ENCODE measurements at regions not wholly inside any gene's neighbourhood (a gene's known extent, or its start where the extent isn't known, plus 50 kb on each side); places are given as distances from the start of the nearest gene placed in this dataset.

DNA sequence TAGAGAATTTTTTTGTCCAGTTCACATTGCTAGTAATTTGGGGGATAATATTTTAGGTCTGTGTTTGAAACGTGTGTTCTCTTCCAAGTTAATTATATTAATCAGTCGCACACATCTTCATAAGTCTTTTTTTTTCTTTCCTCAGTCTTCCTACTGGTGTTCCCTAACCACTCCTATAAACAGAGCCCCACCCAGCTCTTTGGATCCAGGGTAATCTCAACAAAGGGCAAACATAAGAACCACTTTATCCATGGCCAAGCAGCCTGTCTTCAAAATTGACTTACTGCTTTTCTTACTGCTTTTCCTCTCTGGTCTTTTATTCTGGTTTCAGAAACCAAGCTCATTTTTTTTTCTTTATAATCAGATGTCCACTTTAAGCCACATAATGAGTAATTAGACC is 266.8 kb upstream of the NECTIN3 start:
- DNase-seq (ENCODE audit: low read depth in 3 of 3): no peak

DNA sequence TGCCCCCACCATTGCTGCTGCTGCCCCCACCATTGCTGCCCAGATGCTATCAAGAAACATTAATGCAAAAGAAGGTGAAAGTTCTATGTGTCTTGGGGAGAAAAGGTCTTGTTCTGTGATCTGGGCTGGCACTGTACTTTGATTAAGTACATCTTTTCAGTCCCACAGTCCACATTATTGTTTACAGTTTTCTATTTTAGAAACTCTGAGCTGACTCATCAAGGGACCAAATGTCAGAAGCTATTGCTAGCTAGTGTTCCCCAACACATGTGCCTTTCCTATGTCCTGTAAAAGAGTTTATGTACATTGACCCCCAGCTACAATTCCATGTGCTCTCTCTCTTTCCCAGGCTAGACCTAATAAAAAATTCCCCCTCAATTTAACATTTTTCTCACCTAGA is 264.7 kb upstream of the NECTIN3 start:
- DNase-seq (ENCODE audit: low read depth in 3 of 3): no peak

DNA sequence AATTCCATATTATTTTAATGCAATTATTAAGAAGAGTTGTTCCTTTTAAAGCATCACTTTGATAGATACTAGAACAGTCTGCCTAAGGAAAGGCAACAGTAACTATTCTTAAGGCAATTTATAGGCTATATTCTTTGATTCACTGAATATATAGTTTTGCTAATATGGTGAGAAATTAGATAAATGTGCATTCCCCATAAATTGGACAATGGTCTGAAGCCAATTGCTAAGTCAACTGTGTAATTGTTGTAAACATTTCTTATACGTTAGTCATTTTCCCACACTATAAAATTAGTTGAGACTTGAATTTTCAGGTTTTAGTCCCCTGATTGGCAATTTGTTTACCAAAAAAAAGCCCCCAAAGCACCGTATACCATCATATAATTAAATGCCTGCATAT is 263.0 kb upstream of the NECTIN3 start:
- no peak for DNase-seq (ENCODE audit: low read depth in 3 of 3)

DNA sequence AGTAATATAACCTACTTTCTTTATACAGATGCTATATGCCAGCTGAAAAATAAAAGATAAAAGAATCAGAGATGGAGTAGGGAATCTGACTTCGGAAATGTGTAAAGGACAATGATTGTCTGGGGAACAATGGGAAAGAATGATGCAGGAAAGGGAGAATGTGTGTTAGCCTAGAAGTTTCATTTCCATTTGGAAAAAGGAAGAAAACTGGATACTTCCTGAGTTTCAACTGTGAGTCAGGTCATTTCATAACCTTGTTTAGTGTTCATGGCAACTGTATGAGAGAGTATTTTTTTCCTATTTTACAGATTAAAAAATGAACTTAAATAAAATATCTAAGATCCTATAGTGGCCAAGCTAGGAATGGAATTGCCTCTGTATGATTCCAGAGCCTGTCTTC is 261.3 kb upstream of the NECTIN3 start:
- DNase-seq (ENCODE audit: low read depth in 3 of 3): no peak

DNA sequence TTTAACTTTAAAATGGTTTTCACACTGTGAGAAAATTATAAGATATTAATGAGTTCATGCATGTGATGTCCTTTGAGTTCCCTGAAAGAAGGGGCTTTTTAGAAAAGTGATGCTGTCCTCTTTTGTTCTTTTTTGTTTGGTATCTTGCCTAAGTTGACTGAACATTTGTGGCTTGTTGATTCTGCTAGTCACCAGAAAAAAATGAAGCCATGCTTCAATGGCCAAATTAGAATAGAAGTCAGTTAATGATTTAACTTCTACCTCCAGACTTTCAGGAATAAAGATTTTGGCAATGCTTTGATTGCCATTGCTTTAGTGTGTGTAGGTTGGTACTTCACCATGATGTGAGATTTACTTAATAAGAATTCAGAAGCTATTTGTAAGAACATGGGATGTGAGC is 260.6 kb upstream of the NECTIN3 start:
- DNase-seq (ENCODE audit: low read depth in 3 of 3): no peak

DNA sequence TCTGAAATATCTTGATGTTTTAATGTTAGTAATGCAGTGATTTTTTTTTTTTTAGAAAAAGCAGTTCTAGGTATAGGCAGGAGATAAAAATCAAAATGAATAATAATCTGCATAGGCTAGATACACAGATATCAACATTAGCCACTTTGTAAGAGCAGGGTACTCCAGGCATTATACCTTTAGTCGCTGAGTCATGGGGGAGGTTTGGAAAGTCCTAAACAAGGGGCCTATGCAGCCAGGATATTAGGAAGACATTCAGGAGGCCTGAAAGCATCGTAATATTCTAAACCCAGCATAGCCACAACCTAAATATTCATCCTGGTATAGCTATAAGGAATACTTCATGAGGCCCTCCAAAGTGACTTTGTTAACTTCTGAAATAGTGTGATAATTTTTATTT is 258.1 kb upstream of the NECTIN3 start:
- DNase-seq (ENCODE audit: low read depth in 3 of 3): no peak

DNA sequence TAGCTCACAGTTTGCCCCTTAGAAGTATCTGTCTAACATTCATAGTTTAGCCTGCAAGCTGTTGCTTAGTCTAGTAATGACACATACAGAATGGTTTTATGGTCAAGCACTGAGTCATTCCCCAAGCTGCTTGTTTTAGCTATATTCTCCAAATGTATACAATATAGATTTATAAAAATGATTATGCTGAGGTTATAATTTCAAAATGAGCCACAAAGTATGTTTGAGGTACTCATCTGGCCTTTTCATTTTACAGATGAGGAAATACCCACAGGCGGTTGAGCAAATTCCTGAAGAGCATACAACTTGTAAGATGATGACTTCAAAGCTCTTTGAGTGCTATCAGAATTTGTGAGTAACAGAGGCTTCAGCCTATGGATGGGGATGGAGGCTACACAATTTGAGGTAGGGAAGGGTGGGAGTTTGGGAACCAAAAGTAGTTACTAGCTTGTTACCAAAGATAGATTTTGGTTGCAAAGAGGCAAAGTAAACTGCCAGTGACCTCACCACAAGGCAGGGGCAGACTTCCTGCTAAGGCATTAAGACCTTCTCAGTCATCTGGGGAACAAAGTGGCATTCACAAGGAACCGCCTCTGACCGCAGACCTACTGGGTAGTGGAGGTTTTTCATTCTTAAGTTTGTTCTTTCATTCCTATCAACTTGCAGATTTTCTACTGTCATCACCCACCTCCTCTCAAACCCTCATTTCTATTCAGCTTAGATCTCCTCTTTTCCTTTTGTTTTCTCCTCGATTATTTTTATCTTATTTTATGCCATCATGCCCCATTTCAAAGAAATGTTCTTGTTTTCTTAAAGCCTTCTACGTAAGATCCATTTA is 257.2 kb upstream of the NECTIN3 start:
- DNase-seq (ENCODE audit: low read depth in 3 of 3): peak in 2 of 3 experiments; percentile 1 to 9

DNA sequence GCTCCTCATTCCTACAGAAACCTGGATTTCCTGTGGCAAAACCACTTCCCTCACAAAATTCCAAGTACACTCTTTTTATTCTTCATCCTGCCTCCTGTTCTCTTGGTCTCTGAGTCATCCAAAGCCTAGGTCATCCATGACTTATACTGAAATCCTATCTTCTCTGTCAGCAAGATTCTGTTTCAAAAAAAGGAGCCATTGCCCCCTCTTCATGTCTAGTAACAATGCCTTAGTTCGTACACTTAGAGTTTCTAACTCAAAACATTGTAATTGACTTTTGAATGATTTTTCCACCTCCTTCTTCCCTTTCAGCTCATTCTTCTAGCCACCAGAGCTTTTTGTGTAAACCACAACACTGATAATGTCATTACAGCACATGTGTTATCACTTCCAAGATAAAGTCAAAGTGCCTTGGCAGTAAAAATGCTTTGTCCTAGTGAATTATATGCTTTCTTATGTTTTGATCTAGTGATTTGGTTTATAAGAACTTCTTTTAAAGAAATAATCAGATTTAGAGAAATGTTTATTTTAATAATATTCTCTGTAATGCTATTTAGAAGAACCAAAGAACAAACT is 256.5 kb upstream of the NECTIN3 start:
- DNase-seq (ENCODE audit: low read depth in 3 of 3): no peak

DNA sequence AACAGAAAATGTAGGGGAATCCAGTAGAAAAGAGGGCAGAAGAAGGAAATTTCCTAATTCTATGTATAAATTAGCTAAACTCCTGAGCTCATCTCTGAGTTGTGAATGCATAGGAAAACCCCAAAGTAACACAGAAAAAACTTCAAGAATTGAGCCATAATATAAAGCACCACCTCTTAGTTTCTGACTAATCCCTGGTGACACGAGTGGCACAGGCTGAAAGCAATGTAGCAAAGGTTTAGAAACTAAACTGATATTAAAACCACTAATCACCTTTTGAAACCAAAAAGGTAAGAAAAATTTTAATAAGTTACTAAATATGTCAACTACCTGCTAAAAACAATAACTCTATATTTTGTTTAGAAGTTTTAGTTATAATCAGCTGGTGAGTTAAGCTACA is 255.6 kb upstream of the NECTIN3 start:
- DNase-seq (ENCODE audit: low read depth in 3 of 3): no peak

DNA sequence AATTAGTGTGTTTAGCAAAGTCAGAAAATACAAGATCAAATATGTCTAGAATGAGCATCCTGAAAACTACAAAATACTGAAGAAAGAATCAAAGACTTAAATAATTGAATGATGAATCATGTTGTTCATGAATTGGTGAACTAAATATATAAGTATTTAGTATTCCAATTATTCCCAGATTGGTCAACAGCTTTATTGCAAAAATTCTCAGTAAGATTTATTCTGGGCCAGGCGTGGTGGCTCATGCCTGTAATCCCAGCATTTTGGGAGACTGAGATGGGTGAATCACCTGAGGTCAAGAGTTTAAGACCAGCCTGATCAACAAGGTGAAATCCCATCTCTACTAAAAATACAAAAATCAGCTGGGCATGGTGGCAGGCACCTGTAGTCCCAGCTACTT is 250.0 kb upstream of the NECTIN3 start:
- no peak for DNase-seq (ENCODE audit: low read depth in 3 of 3)

DNA sequence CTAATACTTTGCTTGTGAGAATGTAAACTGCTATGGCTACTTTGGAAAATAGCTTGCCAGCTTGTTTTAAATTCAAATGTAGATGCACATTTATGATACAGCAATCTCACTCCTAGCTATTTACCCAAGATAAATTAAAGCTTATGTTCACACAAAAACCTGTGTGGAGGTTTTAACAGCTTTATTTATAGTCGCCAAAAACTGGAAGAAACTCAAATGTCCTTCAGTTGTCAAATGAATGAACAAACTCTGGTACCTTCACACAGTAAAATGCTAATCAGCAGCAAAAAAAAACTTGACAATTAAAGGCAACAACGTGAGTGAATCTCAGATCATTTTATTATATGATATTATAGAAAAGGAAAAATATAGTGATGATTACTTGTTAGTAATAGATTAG is 248.6 kb upstream of the NECTIN3 start:
- no peak for DNase-seq (ENCODE audit: low read depth in 3 of 3)

DNA sequence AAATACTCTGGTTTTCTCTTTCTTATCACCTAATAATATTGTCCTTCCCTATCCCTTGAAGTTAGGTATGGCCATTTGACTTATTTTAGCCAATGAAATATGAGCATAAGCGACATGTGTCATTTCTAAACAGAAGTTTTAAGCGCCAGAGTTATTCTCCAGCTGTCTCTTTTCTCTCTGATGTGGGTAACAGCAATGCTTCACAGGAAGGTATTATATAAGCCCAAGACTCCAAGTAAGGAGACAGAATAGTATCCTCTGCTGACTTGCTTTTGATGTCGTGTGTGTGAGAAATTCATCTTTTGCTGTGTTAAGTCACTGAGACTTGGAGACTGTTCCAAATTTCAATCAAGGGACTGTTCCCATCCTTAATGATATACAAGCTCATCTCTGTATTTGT is 224.6 kb upstream of the NECTIN3 start:
- DNase-seq (ENCODE audit: low read depth in 3 of 3): no peak

DNA sequence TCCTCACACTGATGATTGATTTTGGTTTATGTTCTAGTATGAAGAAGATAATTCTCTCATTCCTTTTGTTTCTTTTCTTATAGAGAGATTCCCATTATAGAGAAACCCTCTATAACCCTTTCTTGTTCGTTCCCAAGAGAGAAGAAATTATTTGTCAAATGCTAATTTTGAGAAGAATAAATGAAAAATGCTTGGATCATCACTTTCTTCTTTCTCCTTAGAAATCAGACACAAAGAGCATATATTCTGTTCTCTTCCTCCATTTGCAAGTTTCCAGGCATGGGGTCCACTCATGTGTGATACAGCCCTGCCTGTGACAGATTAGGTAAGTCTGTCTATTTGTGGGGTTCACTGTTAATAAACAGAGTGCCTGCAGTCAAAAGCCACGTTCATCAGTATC is 222.6 kb upstream of the NECTIN3 start:
- DNase-seq (ENCODE audit: low read depth in 3 of 3): no peak

DNA sequence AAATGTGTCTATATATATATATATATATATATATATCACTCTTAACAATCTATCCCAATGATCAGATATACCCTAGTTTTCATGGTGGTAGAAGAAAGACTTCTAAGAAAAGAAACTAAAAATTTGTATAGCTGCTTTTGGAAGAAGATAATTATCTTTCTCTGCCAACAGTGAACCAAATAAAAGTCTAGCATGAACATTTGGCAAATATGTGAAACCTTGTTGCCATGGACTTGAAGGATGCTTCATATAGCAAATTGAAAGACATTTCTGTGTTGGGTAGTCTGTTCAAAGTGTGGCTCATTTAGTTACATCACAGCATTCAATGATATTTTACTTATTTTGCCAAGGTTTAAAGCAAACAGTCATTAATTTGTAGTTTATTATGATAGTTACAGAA is 219.9 kb upstream of the NECTIN3 start:
- DNase-seq (ENCODE audit: low read depth in 3 of 3): no peak

DNA sequence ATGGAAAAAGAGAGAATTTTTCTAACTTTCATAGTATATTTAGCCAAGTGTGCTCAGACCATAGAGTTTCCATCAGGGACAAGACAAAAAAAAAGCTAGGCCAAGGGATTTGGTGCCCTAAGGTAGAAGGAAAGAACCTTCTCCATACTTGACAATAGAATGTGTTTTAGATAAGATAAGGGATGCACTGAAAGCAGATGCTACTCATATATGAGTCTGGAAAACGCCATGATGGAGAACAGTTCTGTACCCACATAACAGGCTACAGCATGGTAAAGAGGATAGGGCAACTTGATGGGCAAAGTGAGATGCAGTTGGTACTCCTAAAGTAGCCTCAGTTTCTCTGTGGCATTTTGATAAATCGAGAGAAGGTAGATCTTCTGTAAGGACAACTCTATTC is 216.4 kb upstream of the NECTIN3 start:
- DNase-seq (ENCODE audit: low read depth in 3 of 3): no peak

DNA sequence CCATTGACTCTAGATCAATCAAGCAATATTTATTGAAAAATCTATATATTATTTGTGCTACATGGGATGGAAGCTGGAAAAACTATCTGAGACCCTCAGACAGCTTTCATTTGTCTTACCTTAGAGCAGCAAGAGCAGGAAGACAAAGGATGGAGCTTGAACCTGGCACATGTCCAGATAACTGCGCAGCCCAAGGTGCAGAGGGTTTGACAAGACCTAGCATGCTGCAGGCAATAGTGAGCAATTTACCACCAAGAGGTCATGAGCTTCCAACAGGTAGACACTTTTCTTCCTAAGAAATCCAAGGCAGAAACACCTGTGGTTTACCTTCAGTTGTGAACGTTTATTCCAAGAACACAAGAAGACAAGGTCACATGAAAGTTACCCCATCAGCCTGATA is 214.7 kb upstream of the NECTIN3 start:
- DNase-seq (ENCODE audit: low read depth in 3 of 3): no peak

DNA sequence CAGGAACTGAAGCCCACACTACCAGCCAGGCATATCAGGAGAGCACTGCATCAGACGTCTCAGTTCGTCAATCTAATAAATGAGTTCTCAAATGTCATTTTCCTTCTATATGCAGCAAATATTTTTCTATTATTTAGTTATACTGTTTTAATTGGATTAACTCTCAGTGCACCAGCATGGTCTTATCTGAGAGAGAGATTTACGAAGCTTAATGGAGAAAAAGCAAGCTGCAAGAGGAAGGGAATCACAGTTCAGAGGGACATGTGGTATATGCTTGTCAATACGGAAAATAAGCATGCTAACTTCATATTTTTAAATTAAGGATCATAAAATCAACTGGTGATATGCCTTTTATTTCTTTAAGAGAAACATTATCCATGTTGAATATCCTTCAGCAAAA is 213.1 kb upstream of the NECTIN3 start:
- DNase-seq (ENCODE audit: low read depth in 3 of 3): no peak

DNA sequence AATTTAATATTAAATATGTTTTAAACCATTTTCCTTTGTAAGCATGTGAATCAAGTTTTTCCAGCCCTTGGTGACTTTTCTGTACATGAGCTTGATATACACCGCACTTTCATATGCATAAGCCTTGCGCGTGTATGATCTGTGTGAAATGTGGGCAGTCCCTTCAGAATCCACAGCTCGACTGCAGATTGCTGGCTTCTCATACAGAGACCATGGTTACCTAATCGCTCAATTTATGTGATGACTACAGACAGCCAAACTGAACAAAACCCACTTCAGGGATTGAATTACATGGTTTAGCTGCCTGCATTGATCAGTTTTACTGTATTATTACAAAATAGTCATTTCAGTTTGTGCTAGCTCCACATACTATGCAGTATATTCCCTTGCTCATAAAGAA is 212.3 kb upstream of the NECTIN3 start:
- no peak for DNase-seq (ENCODE audit: low read depth in 3 of 3)

DNA sequence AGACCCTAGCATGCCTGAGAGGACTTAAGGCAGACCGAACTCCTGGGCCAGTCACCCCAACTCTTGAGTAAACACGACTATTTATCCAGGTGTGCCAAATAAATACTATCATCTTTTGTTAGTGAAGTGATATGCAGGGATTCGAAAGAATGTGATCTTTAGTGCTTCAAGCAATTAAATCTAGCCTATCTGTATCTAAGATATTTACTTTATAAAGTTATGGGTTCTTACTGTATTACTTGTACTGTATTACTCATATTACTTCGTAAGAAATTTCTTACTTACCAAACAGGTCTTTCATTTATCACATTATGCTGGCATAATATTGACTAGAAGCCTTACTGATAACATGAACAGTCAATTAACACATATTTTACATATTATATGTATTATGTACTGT is 211.6 kb upstream of the NECTIN3 start:
- no peak for DNase-seq (ENCODE audit: low read depth in 3 of 3)

DNA sequence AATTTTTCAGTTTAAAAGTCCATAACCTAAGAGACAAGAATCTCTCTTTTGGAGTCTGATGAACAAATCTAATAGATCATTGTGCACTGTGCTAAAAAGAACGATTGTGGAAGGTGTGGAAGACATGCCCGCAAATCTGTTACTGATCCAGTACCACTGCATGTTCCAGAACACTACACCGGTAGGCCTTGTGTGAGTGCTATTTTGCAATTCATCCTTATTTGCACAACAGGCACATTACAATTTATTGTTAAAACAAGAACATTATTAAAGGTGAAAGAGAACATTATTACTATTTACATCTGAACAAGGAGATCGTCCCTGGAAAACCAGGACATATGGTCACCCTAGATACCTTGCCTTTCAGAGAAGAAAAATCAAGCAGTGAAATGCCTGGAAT is 205.7 kb upstream of the NECTIN3 start:
- no peak for DNase-seq (ENCODE audit: low read depth in 3 of 3)

DNA sequence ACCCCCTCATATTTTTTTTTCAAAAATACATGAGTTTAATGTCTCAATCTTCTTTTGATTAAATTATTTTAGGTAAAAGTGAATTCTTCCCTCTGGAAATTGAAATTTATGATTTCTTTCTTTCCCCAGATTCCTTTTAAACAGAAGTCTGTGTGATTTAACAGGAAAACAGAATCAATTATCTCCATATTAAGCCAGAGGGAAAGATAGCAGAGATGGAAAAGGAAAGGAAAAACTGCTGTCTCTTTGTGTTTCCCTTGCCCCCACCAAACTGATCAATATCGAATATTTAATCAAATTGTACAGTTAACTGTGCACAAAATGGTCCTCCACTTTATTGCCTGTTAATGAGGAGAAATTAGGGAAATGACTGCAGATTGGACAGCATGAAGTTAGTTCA is 203.5 kb upstream of the NECTIN3 start:
- DNase-seq (ENCODE audit: low read depth in 3 of 3): no peak

DNA sequence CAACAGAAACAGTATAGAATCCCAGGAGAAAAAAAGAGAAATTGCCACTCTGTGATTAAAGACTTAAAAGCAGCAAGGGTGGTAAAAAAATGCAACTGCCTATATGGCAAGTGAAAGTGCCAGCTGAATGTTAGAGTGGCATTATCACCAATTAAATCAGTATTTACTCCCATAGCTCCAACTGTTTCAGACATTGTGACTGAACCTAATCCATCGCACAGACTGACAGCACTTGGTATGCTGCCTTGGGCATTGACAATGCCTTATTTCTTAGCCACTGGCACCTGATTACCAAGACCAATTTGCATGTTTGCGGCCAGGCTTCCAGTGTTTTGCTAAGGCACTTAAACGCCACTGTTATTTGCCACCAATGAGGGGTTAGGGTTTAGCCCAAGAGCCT is 201.9 kb upstream of the NECTIN3 start:
- DNase-seq (ENCODE audit: low read depth in 3 of 3): no peak

DNA sequence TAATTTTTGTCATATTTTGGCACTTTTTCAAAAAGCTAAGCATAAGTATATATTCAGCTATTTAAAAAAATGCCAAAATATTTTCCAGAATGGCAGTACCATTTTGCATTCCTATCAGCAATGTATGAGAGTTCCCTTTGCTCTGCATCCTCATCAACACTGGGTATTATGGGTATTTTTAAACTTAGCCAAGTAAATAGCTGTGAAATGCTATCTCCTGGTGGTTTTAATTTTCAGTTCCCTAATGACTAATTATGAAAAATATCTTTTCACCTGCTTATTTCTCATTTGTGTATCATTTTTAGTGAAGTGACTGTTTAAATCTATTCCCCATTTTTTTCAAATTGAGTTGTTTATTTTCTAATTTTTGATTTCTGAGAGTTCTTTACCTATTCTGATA is 199.7 kb upstream of the NECTIN3 start:
- no peak for DNase-seq (ENCODE audit: low read depth in 3 of 3)

DNA sequence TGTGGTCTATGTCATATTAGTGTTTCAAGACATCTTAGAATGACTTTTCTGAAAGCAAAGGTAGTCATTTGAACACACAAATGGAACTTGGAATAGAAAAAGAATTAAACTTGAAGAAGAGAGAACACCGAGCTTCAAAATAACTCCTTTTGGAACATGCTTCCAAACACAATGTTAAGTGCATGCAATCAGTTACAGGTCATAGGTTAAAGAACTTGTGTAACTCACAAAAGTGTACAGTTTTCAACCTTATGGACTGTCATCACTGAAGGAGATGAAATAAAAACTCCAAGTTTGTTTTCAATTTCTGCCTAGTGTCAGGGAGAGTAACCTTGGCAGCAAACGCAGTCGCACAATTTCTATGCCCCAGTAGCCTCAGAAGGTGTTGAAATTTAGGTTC is 192.9 kb upstream of the NECTIN3 start:
- no peak for DNase-seq (ENCODE audit: low read depth in 3 of 3)
